Mesenteric fat pad (tissue), 1 donor: ENCODE measurements at regions not wholly inside any gene's neighbourhood (a gene's known extent, or its start where the extent isn't known, plus 50 kb on each side); places are given as distances from the start of the nearest gene placed in this dataset.
"Not testable (repeated sequence)": the region's sequence is repeated elsewhere in the genome, so short reads cannot be mapped to it uniquely, and the experiment has no call there.

ENCODE experiments used
- DNase-seq: peaks from one replicate; pipeline ENCODE4 v3.0.0-alpha.2; 2020; ENCODE audit warnings: low spot score
- donor health status: DM: yes; HTN: yes; CAD: no.

- no peak for DNase-seq
These were observed 99.6 kb upstream of the SLC24A3 start for GRCh38 chr20:19112828-19113227.

- no peak for DNase-seq
These were observed 99.0 kb upstream of the SLC24A3 start for GRCh38 chr20:19113343-19113930.

GRCh38 chr20:19114410-19114809 is 98.0 kb upstream of the SLC24A3 start:
- DNase-seq = no peak

- DNase-seq = no peak
These were observed 96.9 kb upstream of the SLC24A3 start for GRCh38 chr20:19115581-19115980.

GRCh38 chr20:19120011-19120410 is 92.4 kb upstream of the SLC24A3 start:
- DNase-seq = no peak

- no peak for DNase-seq
These were observed 91.9 kb upstream of the SLC24A3 start for GRCh38 chr20:19120569-19120968.

GRCh38 chr20:19121463-19121862 is 91.0 kb upstream of the SLC24A3 start:
- DNase-seq = no peak

GRCh38 chr20:19121916-19122315 is 90.5 kb upstream of the SLC24A3 start:
- DNase-seq = no peak

- DNase-seq = no peak
These were observed 90.0 kb upstream of the SLC24A3 start for GRCh38 chr20:19122395-19122794.

- no peak for DNase-seq
These were observed 86.9 kb upstream of the SLC24A3 start for GRCh38 chr20:19125508-19125907.

GRCh38 chr20:19129306-19129705 is 83.1 kb upstream of the SLC24A3 start:
- DNase-seq = no peak

GRCh38 chr20:19129976-19130612 is 82.3 kb upstream of the SLC24A3 start:
- no peak for DNase-seq

- no peak for DNase-seq
These were observed 81.8 kb upstream of the SLC24A3 start for GRCh38 chr20:19130613-19130984.

- DNase-seq = no peak
These were observed 74.8 kb upstream of the SLC24A3 start for GRCh38 chr20:19137641-19138040.

GRCh38 chr20:19138758-19139157 is 73.7 kb upstream of the SLC24A3 start:
- DNase-seq = no peak

GRCh38 chr20:19139584-19139983 is 72.9 kb upstream of the SLC24A3 start:
- DNase-seq = not testable (repeated sequence)

GRCh38 chr20:19141998-19142397 is 70.4 kb upstream of the SLC24A3 start:
- no peak for DNase-seq

- no peak for DNase-seq
These were observed 68.6 kb upstream of the SLC24A3 start for GRCh38 chr20:19143890-19144289.

GRCh38 chr20:19161336-19161735 is 51.1 kb upstream of the SLC24A3 start:
- no peak for DNase-seq
